ENCODE measurements at regions not wholly inside any gene's neighbourhood (a gene's known extent, or its start where the extent isn't known, plus 50 kb on each side); places are given as distances from the start of the nearest gene placed in this dataset.
A peak's percentile ranks its signal among the peaks of the same experiment; 100 is the strongest.

DNA sequence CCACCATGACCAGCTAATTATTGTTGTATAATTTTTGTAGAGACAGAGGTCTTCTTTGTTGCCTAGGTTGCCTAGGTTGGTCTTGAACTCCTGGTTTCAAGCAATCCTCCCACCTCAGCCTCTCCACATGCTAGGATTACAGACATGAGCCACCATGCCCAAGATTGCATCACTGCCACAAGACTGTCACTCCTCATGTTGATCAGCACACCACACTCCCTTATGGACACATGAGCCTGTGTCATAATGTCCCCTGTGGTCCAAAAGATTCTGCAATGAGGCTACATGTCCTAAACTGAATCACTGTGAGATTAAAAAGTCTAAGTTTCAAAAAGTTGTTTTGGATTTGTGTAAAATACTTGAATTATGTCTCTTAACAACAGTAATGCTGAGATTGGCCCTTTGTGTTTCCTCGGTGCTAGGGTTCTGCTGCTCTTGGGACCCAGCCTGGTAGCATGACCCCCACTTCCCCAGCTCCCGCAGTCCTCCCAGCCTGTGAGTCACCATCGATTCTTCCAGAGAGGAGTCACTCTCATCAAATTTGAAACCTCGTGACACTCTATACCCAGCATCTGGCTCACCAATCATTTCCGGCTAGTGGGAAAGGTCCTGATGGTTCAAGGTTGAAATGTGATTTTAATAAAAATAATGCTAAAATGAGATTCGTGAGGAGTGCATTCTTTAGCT, 890.9 kb downstream of the VRK1 start:
- no peaks in the 10 kb centered on the region for H3K27me3 Mint-ChIP-seq
- DNase-seq (no peak), ATAC-seq (replicated peaks) (no peak)
- no peaks in the 10 kb centered on the region for H3K36me3 Mint-ChIP-seq (ENCODE audit: insufficient read depth)
- H3K9me3 Mint-ChIP-seq: peaks cover 0 to 7% of the 10 kb centered on the region in 2 donors
- peaks cover 13 to 25% of the 10 kb centered on the region in 2 donors for H3K4me1 Mint-ChIP-seq (ENCODE audit: low read depth in 2 of 2)
- no peak overlapping the region for H3K27ac Mint-ChIP-seq
- H3K4me3 Mint-ChIP-seq: no peak overlapping the region

DNA sequence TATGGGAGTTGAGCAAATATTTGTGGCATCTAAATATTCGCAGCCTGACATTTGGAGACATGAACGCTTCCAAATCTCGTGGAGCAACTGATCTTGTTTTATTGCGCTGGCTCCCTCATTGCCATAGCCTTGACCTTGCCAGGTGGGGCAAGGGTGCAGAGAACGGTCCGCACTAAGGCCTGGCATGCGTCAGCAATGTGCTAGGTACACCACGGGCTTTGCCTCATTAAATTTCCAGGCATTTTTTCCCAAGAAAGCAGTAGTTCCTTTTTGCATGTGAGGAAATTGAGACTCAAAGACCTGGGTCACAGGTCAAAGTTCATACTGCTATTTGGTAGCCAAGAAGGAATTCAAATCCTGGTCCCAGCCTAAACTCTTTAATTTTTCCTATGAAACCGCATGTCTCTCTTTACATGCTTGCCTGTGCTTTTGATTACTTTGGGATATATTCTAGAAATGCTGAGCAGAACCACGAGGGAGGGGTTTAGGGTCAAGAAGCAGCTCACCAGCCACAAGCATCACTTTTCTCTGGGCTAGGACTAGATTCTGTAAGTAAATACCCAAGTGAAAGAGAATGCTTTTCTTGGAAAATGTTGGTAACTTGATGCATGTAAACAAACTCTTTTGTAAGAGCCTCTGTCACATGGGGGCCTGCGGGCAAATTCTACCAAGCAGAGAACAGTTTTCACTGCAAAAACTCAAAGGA, 891.6 kb downstream of the VRK1 start:
- Mint-ChIP-seq H3K4me3 (no peak overlapping the region), H3K36me3 (ENCODE audit: insufficient read depth) (no peaks in the 10 kb centered on the region), H3K27ac (no peak overlapping the region), H3K4me1 (ENCODE audit: low read depth in 2 of 2) (peaks cover 13 to 25% of the 10 kb centered on the region in 2 donors), H3K27me3 (no peaks in the 10 kb centered on the region), H3K9me3 (peaks cover 0 to 7% of the 10 kb centered on the region in 2 donors)
- DNase-seq (no peak), ATAC-seq (replicated peaks) (no peak)

DNA sequence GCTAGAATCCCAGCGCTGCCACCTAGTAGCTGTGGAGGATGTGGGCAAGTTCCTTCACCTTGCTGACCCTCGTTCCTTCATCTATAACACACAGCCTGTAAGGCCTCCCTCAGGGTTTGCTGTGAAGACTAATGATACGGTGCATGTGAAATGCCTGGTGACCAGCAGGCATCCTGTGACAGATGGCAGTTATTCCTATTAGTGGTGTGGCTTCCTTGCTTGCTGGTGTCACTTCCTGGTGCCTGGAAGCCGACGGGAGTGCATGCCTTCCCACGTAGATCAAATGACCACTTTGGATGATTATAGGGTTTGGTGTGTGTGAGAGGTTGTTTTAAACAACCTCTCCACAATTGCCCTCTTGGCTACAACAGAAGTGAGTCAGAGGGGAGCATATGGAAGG, 894.9 kb downstream of the VRK1 start:
- DNase-seq: no peak
- no peak overlapping the region for H3K4me3 Mint-ChIP-seq
- no peak for ATAC-seq (replicated peaks)
- no peaks in the 10 kb centered on the region for H3K27me3 Mint-ChIP-seq
- no peaks in the 10 kb centered on the region for H3K9me3 Mint-ChIP-seq
- H3K27ac Mint-ChIP-seq: peak overlapping the region in 1 of 2 donors; percentile 59
- no peaks in the 10 kb centered on the region for H3K36me3 Mint-ChIP-seq (ENCODE audit: insufficient read depth)
- H3K4me1 Mint-ChIP-seq (ENCODE audit: low read depth in 2 of 2): peaks cover 9 to 10% of the 10 kb centered on the region in 2 donors

DNA sequence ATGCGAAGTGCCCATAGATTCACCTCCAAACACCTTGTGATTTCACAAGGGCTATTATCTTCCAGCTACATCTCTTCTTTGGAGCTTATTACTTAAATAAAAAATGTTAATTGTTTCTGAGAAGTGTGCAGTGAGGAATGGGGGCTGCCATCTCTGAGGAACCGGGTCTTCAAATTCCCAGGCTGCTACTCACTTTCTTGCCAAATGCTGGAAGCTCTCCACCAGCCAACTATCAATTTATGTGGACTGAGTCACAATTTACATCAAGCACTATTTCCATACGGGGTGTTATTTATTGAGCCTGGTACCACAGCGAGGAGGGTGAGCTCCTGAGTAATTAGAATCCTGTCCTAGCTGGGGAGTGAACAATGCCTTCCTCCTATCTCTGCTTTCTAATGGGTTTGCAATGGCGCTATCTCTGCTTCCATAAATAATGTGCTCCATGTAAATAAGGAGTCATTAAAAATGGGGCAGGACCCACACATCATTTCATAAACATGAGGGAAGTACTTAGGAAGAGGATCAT, 898.3 kb downstream of the VRK1 start:
- no peak for ATAC-seq (replicated peaks)
- H3K4me3 Mint-ChIP-seq: no peak overlapping the region
- H3K36me3 Mint-ChIP-seq (ENCODE audit: insufficient read depth): no peaks in the 10 kb centered on the region
- no peaks in the 10 kb centered on the region for H3K27me3 Mint-ChIP-seq
- peaks cover 33 to 34% of the 10 kb centered on the region in 2 donors for H3K4me1 Mint-ChIP-seq (ENCODE audit: low read depth in 2 of 2)
- no peak overlapping the region for H3K27ac Mint-ChIP-seq
- no peak for DNase-seq
- peaks cover 2 to 12% of the 10 kb centered on the region in 2 donors for H3K9me3 Mint-ChIP-seq

DNA sequence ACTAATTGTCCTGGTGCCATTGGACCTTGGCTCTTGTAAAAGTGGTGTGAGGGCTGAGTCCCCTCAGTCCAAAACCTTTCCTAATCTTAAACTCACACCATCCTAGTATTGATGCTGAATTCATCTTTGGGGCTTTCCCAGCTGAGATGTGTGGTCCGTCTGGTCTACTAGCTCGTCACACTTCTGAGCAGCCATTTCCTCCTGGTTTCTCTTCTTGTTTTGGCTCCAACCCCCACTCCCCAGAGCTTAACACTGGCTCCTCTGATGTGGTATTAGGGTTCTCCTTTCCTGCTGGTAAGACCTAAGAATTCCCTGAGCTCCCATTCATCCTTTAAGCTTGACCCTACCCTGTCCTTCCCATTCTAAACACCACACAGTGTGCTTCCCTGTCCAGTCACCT, 900.6 kb downstream of the VRK1 start:
- H3K4me3 Mint-ChIP-seq: peak overlapping the region; percentile 58 to 77
- peaks cover 2 to 12% of the 10 kb centered on the region in 2 donors for H3K9me3 Mint-ChIP-seq
- DNase-seq (peak; percentile 35 to 42 (median 41)), ATAC-seq (replicated peaks) (peak; percentile 99)
- peaks cover 34 to 43% of the 10 kb centered on the region in 2 donors for H3K4me1 Mint-ChIP-seq (ENCODE audit: low read depth in 2 of 2)
- no peaks in the 10 kb centered on the region for H3K27me3 Mint-ChIP-seq
- H3K27ac Mint-ChIP-seq: peak overlapping the region; percentile 88 to 91
- H3K36me3 Mint-ChIP-seq (ENCODE audit: insufficient read depth): no peaks in the 10 kb centered on the region

DNA sequence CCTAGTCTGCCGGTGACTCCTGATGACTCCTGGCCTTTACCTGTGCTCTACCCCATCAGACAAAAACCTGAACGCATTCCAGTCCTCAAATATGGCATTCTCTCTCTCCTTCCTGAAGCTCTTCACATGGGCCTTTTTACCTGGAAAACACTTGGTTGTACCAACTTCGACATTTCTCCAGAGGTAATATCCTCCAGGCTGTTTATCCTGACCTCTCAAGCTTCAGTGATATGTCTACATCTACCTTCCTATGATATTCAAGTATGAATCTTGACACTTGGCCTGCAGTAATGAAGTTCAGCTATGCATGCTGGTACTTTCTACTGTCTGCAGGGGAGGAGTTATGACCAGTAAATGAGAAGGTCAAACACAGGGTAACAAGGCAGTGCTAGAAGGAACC, 901.8 kb downstream of the VRK1 start:
- ATAC-seq (replicated peaks) (no peak), DNase-seq (no peak)
- peaks cover 4% of the 10 kb centered on the region for H3K36me3 Mint-ChIP-seq (ENCODE audit: insufficient read depth)
- H3K4me3 Mint-ChIP-seq: peak overlapping the region; percentile 58 to 77
- peak overlapping the region; percentile 88 to 91 for H3K27ac Mint-ChIP-seq
- peaks cover 2 to 12% of the 10 kb centered on the region in 2 donors for H3K9me3 Mint-ChIP-seq
- H3K27me3 Mint-ChIP-seq: no peaks in the 10 kb centered on the region
- H3K4me1 Mint-ChIP-seq (ENCODE audit: low read depth in 2 of 2): peaks cover 47 to 56% of the 10 kb centered on the region in 2 donors

DNA sequence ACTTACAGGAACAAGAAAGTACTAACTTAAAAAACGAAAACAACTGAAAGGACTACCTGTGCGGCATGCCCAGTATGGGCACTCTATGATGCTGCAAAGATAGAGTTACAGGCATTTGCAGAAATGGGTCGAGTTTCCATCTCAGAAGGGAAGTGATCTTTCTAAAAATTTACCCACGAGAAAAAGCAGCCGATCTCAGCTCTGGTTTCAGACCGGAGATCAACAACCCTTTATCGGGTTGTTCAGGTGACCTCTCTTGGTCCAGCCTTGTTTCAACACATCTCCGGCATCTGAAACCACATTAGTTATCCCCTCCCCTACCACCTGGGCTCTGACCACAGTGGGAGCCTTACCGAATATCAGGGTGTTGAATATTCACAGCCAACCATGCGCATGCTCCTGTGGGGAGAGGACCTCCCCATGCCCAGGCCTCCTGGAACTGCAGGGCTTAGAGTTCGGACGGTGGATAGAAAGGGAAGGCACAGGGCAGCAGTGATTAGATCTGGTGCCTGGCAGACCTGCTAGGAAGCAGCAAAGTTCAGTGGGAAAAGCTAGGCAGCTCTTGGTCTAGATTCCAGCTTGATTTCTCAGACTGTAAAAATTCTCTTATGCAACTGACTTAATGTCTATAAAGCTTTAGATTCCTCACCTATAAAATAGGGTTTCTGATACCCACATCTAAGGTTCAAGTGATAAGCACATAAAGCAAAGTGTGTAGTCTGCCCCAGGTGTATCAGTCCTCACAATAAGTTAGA, 906.0 kb downstream of the VRK1 start:
- peak; percentile 22 to 34 (median 28) for DNase-seq
- H3K36me3 Mint-ChIP-seq (ENCODE audit: insufficient read depth): peaks cover 7% of the 10 kb centered on the region
- peaks cover 0 to 2% of the 10 kb centered on the region in 2 donors for H3K9me3 Mint-ChIP-seq
- peak; percentile 55 for ATAC-seq (replicated peaks)
- H3K27me3 Mint-ChIP-seq: no peaks in the 10 kb centered on the region
- peak overlapping the region; percentile 73 to 90 for H3K4me3 Mint-ChIP-seq
- peaks cover 64 to 74% of the 10 kb centered on the region in 2 donors for H3K4me1 Mint-ChIP-seq (ENCODE audit: low read depth in 2 of 2)
- H3K27ac Mint-ChIP-seq: peak overlapping the region; percentile 72 to 97

DNA sequence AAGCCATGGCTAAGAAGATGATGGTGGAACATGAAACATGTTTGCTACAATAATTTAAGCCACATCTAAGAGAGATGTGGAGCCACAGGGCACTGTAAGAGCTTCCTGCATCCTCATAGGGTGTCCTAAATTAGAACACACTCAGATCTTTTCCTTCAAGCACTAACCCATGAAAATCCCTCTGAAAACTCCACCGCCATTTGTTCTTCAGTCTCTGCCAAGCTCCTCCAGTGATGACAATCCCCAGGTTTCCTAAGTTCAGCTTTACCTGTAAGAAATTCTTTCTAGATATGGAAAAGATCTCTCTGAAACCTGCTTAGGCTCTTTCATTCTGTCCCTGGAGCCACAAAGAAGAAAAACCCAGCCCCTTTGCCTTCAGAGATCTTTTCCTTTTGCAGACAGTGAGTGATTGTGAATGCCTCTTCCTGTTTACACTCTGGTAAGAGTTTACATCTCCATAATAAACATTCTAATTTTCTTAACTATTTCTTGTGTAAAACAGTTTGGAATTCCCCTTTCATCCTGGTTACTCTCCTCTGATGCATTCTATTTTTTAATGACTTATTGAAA, 907.2 kb downstream of the VRK1 start:
- H3K4me1 Mint-ChIP-seq (ENCODE audit: low read depth in 2 of 2): peaks cover 63 to 74% of the 10 kb centered on the region in 2 donors
- H3K36me3 Mint-ChIP-seq (ENCODE audit: insufficient read depth): peaks cover 7% of the 10 kb centered on the region
- no peaks in the 10 kb centered on the region for H3K9me3 Mint-ChIP-seq
- peak overlapping the region; percentile 73 to 90 for H3K4me3 Mint-ChIP-seq
- peak overlapping the region; percentile 72 to 97 for H3K27ac Mint-ChIP-seq
- DNase-seq (no peak), ATAC-seq (replicated peaks) (no peak)
- H3K27me3 Mint-ChIP-seq: no peaks in the 10 kb centered on the region

DNA sequence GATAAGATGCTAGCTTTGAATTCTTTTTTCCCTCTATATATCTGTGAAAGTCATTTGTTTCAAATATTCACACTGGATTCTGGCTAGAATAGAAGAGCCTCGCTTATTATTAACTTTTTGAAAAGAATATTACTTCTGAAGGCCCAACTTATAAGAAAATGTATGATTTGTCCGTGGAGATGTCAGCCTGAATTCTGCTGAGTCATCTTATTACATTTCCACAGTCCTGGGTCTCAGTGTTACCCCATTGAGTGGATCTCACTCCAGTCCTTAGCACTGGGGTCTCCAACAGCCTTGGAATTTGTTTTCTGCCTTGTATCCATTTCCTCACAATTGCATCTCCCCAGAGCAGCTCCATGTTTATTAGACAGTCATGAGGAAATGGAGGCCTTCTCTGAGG, 907.9 kb downstream of the VRK1 start:
- Mint-ChIP-seq H3K4me3 (peak overlapping the region; percentile 73 to 90), H3K4me1 (ENCODE audit: low read depth in 2 of 2) (peaks cover 67 to 78% of the 10 kb centered on the region in 2 donors)

DNA sequence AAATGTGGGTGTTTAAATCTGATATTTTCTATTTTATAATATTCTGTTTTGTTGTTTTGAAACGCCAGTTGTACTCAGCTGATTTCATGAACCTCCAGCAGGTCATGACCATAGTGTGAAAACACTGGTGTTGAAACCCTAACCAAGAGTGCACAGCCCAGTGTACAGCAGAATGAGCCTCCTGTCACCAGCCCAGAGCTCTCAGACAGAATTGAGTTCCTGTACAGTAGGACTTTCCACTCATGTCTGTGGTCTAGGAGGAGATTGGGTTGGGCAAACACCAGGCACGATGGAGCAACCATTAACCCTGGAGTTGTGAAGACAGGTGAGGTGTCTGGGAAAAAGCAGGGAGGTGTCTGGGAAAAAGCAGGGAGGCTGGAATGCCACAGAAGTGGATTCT, 908.8 kb downstream of the VRK1 start:
- Mint-ChIP-seq H3K27me3 (no peaks in the 10 kb centered on the region), H3K4me1 (ENCODE audit: low read depth in 2 of 2) (peaks cover 72 to 85% of the 10 kb centered on the region in 2 donors), H3K9me3 (no peaks in the 10 kb centered on the region), H3K27ac (peak overlapping the region; percentile 72 to 90), H3K36me3 (ENCODE audit: insufficient read depth) (peaks cover 7% of the 10 kb centered on the region), H3K4me3 (peak overlapping the region; percentile 69 to 90)
- ATAC-seq (replicated peaks): peak; percentile 74
- DNase-seq: peak; percentile 37 to 49 (median 42)

More for the DNA sequence above, 907.9 kb downstream of the VRK1 start:
- Mint-ChIP-seq H3K27ac (peak overlapping the region; percentile 72 to 97), H3K36me3 (ENCODE audit: insufficient read depth) (peaks cover 7% of the 10 kb centered on the region), H3K27me3 (no peaks in the 10 kb centered on the region), H3K9me3 (no peaks in the 10 kb centered on the region)
- DNase-seq: no peak
- no peak for ATAC-seq (replicated peaks)

DNA sequence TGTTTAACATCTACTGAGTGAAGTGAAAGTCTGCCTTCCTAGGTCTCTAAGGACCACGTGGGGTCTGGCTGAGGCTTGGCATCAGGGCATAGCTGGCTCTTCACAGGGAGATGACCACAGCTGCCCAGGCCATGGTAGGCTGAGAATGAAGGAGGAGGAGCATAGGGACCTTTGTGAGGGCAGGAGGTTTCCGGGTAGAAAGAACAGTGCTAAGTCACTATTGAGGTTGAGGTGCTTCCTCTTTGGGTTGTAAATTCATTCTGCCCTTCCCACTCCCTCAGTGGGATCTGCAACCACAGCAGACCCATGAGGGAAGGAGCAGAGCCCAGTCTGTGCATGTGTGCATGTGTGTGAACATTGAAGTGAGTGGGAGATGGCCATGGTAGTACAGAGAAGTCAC, 909.6 kb downstream of the VRK1 start:
- H3K4me1 Mint-ChIP-seq (ENCODE audit: low read depth in 2 of 2): peaks cover 74 to 90% of the 10 kb centered on the region in 2 donors
- peak overlapping the region; percentile 69 to 90 for H3K4me3 Mint-ChIP-seq
- H3K27ac Mint-ChIP-seq: peak overlapping the region; percentile 72 to 90
- H3K36me3 Mint-ChIP-seq (ENCODE audit: insufficient read depth): peaks cover 7% of the 10 kb centered on the region
- DNase-seq: peak in 1 of 3 experiments; percentile 7
- H3K27me3 Mint-ChIP-seq: no peaks in the 10 kb centered on the region
- no peaks in the 10 kb centered on the region for H3K9me3 Mint-ChIP-seq
- no peak for ATAC-seq (replicated peaks)

DNA sequence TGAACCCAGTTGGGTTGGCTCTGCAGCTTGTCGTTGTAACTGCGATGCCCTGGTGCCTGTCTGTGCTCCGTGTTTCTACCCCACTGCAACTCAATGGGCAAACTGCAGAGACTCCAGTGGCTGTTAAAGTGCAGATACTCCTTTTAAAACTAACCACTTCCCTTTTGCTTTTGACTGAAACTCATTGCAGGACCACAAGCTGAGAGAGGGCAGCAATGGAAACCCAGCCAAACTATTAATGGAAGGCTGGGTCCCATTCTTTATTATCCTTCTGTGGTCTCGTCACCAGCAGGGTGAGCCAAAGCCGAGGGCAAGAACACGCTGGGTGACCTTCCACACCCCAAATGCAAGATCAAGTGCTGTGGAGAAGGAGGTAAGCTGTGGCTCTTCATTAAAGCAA, 910.4 kb downstream of the VRK1 start:
- no peaks in the 10 kb centered on the region for H3K27me3 Mint-ChIP-seq
- peak overlapping the region; percentile 72 to 90 for H3K27ac Mint-ChIP-seq
- ATAC-seq (replicated peaks) (peak; percentile 19), DNase-seq (peak; percentile 9 to 33 (median 15))
- H3K4me3 Mint-ChIP-seq: peak overlapping the region; percentile 69 to 90
- H3K36me3 Mint-ChIP-seq (ENCODE audit: insufficient read depth): peaks cover 7% of the 10 kb centered on the region
- peaks cover 78 to 93% of the 10 kb centered on the region in 2 donors for H3K4me1 Mint-ChIP-seq (ENCODE audit: low read depth in 2 of 2)
- H3K9me3 Mint-ChIP-seq: no peaks in the 10 kb centered on the region

DNA sequence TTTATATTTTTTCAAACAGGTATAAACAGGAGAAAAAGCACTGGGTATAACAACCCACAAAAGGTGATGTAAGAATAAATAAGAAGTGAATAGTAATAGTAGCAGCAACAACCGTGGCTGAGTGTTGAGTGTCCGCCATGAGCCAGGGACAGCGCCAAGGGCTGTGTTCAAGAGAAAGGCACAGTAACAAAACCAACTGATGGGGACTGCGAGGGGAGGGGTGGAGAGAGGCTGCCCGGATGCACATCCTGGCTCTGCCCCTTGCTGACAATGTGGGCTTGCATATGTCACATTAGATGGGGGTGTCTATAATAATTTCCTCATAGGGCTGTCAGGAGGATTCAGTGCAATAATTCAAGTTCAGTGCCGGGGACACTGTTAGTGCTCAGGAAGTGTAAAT, 912.4 kb downstream of the VRK1 start:
- no peaks in the 10 kb centered on the region for H3K9me3 Mint-ChIP-seq
- peak; percentile 67 for ATAC-seq (replicated peaks)
- no peaks in the 10 kb centered on the region for H3K27me3 Mint-ChIP-seq
- H3K27ac Mint-ChIP-seq: peak overlapping the region; percentile 72 to 90
- peak overlapping the region; percentile 72 to 90 for H3K4me3 Mint-ChIP-seq
- H3K4me1 Mint-ChIP-seq (ENCODE audit: low read depth in 2 of 2): peaks cover 60 to 80% of the 10 kb centered on the region in 2 donors
- DNase-seq: peak; percentile 34 to 57 (median 36)
- peaks cover 3% of the 10 kb centered on the region for H3K36me3 Mint-ChIP-seq (ENCODE audit: insufficient read depth)
